HG02870 (cell line): ENCODE measurements at regions not wholly inside any gene's neighbourhood (a gene's known extent, or its start where the extent isn't known, plus 50 kb on each side); places are given as distances from the start of the nearest gene placed in this dataset.
"Not testable (repeated sequence)": the region's sequence is repeated elsewhere in the genome, so short reads cannot be mapped to it uniquely, and the experiment has no call there.

Experiments used
- ATAC-seq: cut with Tn5 transposase; IDR thresholded peaks from one replicate; pipeline ENCODE4 v1.9.1; 2021; ENCODE audit warnings: mild to moderate bottlenecking, moderate library complexity; ENCODE audit not compliant: unreplicated experiment

- no peak for ATAC-seq
Observed at GRCh38 chr2:160784034-160784433, 290.4 kb upstream of the RBMS1 start.

- ATAC-seq, result no peak
Observed at GRCh38 chr2:160790738-160791137, 297.1 kb upstream of the RBMS1 start.

- no peak for ATAC-seq
Observed at GRCh38 chr2:160791884-160792283, 298.3 kb upstream of the RBMS1 start.

- ATAC-seq, result no peak
Observed at GRCh38 chr2:160792837-160793236, 299.2 kb upstream of the RBMS1 start.

GRCh38 chr2:160794926-160795325 is 301.3 kb upstream of the RBMS1 start:
- no peak for ATAC-seq

- no peak for ATAC-seq
Observed at GRCh38 chr2:160803881-160804280, 310.3 kb upstream of the RBMS1 start.

- ATAC-seq, result no peak
Observed at GRCh38 chr2:160810406-160810805, 316.8 kb upstream of the RBMS1 start.

GRCh38 chr2:160812830-160813505 is 319.4 kb upstream of the RBMS1 start:
- no peak for ATAC-seq

GRCh38 chr2:160813506-160813858 is 319.9 kb upstream of the RBMS1 start:
- ATAC-seq, result no peak

GRCh38 chr2:160816916-160817499 is 323.4 kb upstream of the RBMS1 start:
- ATAC-seq, result no peak

- ATAC-seq, result no peak
Observed at GRCh38 chr2:160820691-160821090, 327.1 kb upstream of the RBMS1 start.

- no peak for ATAC-seq
Observed at GRCh38 chr2:160822006-160822405, 328.4 kb upstream of the RBMS1 start.

- ATAC-seq, result no peak
Observed at GRCh38 chr2:160825433-160825832, 331.8 kb upstream of the RBMS1 start.

GRCh38 chr2:160826496-160826895 is 332.9 kb upstream of the RBMS1 start:
- no peak for ATAC-seq

- no peak for ATAC-seq
Observed at GRCh38 chr2:160828076-160828475, 332.2 kb upstream of the TANK start.

- ATAC-seq, result not testable (repeated sequence)
Observed at GRCh38 chr2:160832381-160832780, 327.8 kb upstream of the TANK start.

- ATAC-seq, result no peak
Observed at GRCh38 chr2:160835166-160835565, 325.1 kb upstream of the TANK start.

GRCh38 chr2:160836755-160837154 is 323.5 kb upstream of the TANK start:
- ATAC-seq, result no peak

- no peak for ATAC-seq
Observed at GRCh38 chr2:160837416-160837815, 322.8 kb upstream of the TANK start.

GRCh38 chr2:160838147-160838546 is 322.1 kb upstream of the TANK start:
- ATAC-seq, result no peak

GRCh38 chr2:160838691-160839090 is 321.5 kb upstream of the TANK start:
- ATAC-seq, result no peak

- ATAC-seq, result no peak
Observed at GRCh38 chr2:160842286-160842685, 317.9 kb upstream of the TANK start.

GRCh38 chr2:160859096-160859495 is 301.1 kb upstream of the TANK start:
- ATAC-seq, result no peak
